GM23248 (cell line): ENCODE measurements at regions not wholly inside any gene's neighbourhood (a gene's known extent, or its start where the extent isn't known, plus 50 kb on each side); places are given as distances from the start of the nearest gene placed in this dataset.

Experiments
- DNase-seq: peaks from one replicate; pipeline ENCODE4 v3.0.0-alpha.2; 2015
- H2AFZ ChIP-seq: fragments of 200-600 bp; sonication (generic); 2 replicates; pipeline ENCODE4 v1.6.1; 2016; ENCODE audit warnings: antibody characterized with exemption
- H3F3A ChIP-seq: fragments of 200-600 bp; sonication (generic); 2 replicates; pipeline ENCODE4 v1.6.1; 2016; ENCODE audit warnings: mild to moderate bottlenecking, antibody characterized with exemption, mixed run types; ENCODE audit not compliant: insufficient read depth
- H3K27ac ChIP-seq: fragments of 200-600 bp; sonication (generic); 2 replicates; pipeline ENCODE4 v1.5.1; 2016; ENCODE audit warnings: mild to moderate bottlenecking
- H3K27me3 ChIP-seq: fragments of 200-600 bp; sonication (generic); replicated peaks from 2 replicates; pipeline ENCODE4 v1.6.1; 2016; ENCODE audit warnings: mild to moderate bottlenecking; ENCODE audit not compliant: insufficient read depth
- H3K36me3 ChIP-seq: fragments of 200-600 bp; sonication (generic); 2 replicates; pipeline ENCODE4 v1.6.1; 2016; ENCODE audit warnings: low read depth, mild to moderate bottlenecking
- H3K4me1 ChIP-seq: fragments of 200-600 bp; sonication (generic); 2 replicates; pipeline ENCODE4 v1.6.1; 2016; ENCODE audit warnings: mild to moderate bottlenecking; ENCODE audit not compliant: insufficient read depth
- H3K4me2 ChIP-seq: fragments of 200-600 bp; sonication (generic); one replicate; pipeline ENCODE4 v1.6.1; 2016; ENCODE audit warnings: mild to moderate bottlenecking; ENCODE audit not compliant: unreplicated experiment
- H3K4me3 ChIP-seq: fragments of 200-600 bp; sonication (generic); 2 replicates; pipeline ENCODE4 v1.5.1; 2016; ENCODE audit warnings: mild to moderate bottlenecking
- H3K79me2 ChIP-seq: fragments of 200-600 bp; sonication (generic); 2 replicates; pipeline ENCODE4 v1.6.1; 2016; ENCODE audit warnings: mild to moderate bottlenecking; ENCODE audit not compliant: insufficient read depth
- H3K9ac ChIP-seq: fragments of 200-600 bp; sonication (generic); 2 replicates; pipeline ENCODE4 v1.6.1; 2016; ENCODE audit warnings: mild to moderate bottlenecking
- H3K9me2 ChIP-seq: fragments of 200-600 bp; sonication (generic); 2 replicates; pipeline ENCODE4 v1.6.1; 2016; ENCODE audit warnings: mixed run types, mild to moderate bottlenecking, moderate library complexity; ENCODE audit not compliant: insufficient read depth
- H3K9me3 ChIP-seq: fragments of 200-600 bp; sonication (generic); one replicate; pipeline ENCODE4 v1.6.1; 2017; ENCODE audit warnings: low read depth
- H4K20me1 ChIP-seq: fragments of 200-600 bp; sonication (generic); 2 replicates; pipeline ENCODE4 v1.6.0; 2016; ENCODE audit not compliant: insufficient read depth
- EZH2 ChIP-seq: fragments of 200-600 bp; sonication (generic); IDR thresholded peaks from 2 replicates; pipeline ENCODE4 v1.6.1; 2018; ENCODE audit warnings: antibody characterized with exemption, mild to moderate bottlenecking; ENCODE audit not compliant: insufficient read depth, poor library complexity, severe bottlenecking
- EZH2phosphoT487 ChIP-seq: fragments of 200-600 bp; sonication (generic); IDR thresholded peaks from 2 replicates; pipeline ENCODE4 v1.6.1; 2018; ENCODE audit warnings: antibody characterized with exemption, moderate library complexity, mild to moderate bottlenecking, low read depth; ENCODE audit not compliant: insufficient read depth
- WGBS, 2 experiments: methylation state at CpG; one replicate each; pipeline ENCODE4 v1.1.6; 2015 to 2017; ENCODE audit warnings: low lambda C conversion rate in 2 of 2, low coverage in 1 of 2; ENCODE audit errors: missing lambda C conversion rate in 2 of 2; 5-methylcytosine and 5-hydroxymethylcytosine counted together
- in situ Hi-C: fragments of 300-500 bp; cut with MboI; formaldehyde crosslinking; loops from 2 replicates; pipeline ENCODE4 v1.15.0; 2020

GRCh38 chr13:73479351-73479750 is 420.5 kb downstream of the KLF5 start:
- H4K20me1 ChIP-seq: no peaks in the 10 kb centered on the region
- WGBS, 2 experiments: 38 to 44% methylated on average over 1 of the region's 1 CpG
- H3K79me2 ChIP-seq: no peaks in the 10 kb centered on the region
- no peaks in the 10 kb centered on the region for H3K9me3 ChIP-seq
- no peak overlapping the region for H2AFZ ChIP-seq
- H3K9me2 ChIP-seq: no peaks in the 10 kb centered on the region
- no peaks in the 10 kb centered on the region; the same call in 1 of the 2 replicates for H3K27me3 ChIP-seq
- no peaks in the 10 kb centered on the region for H3K36me3 ChIP-seq
- H3K4me2 ChIP-seq: no peak overlapping the region
- H3F3A ChIP-seq: no peaks in the 10 kb centered on the region
- no peaks in the 10 kb centered on the region for H3K4me1 ChIP-seq
- no peak overlapping the region for H3K27ac ChIP-seq
- TF ChIP-seq EZH2: no peak
- no peak for TF ChIP-seq EZH2phosphoT487
- no peak for DNase-seq
- in situ Hi-C loops: no loop called here
- no peak overlapping the region for H3K9ac ChIP-seq
- no peak overlapping the region for H3K4me3 ChIP-seq

DNA sequence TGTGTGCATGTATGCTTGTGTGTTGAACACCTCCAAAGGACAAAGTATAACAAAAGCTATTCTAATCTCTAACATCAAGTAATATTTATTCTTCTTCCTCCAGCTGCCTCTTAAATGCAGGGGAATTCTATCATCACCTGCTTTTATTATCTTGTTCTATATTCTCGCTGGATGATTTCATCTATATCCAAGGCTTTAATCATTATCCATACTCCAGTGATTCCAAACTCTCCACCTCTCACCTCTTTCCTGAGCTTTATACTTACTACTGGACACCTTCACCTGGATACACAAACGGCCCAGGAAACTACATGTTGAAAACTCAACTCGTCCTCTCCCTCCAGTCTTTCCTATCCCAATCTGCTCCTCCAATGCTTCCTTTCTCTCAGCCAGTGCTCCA is 418.6 kb downstream of the KLF5 start:
- 32 to 38% methylated on average over 3 of the region's 3 CpGs for WGBS, 2 experiments
- no peaks in the 10 kb centered on the region for H3K36me3 ChIP-seq
- no peak overlapping the region for H3K4me2 ChIP-seq
- DNase-seq: no peak
- H3K9me2 ChIP-seq: no peaks in the 10 kb centered on the region
- in situ Hi-C loops: no loop called here
- H3K27ac ChIP-seq: no peak overlapping the region
- TF ChIP-seq EZH2phosphoT487 (no peak), EZH2 (no peak)
- H3K4me1 ChIP-seq: no peaks in the 10 kb centered on the region
- H3K9ac ChIP-seq: no peak overlapping the region
- no peaks in the 10 kb centered on the region for H3K9me3 ChIP-seq
- no peak overlapping the region for H2AFZ ChIP-seq
- H3K4me3 ChIP-seq: no peak overlapping the region
- no peaks in the 10 kb centered on the region for H3F3A ChIP-seq
- no peaks in the 10 kb centered on the region for H3K27me3 ChIP-seq
- H3K79me2 ChIP-seq: no peaks in the 10 kb centered on the region
- no peaks in the 10 kb centered on the region for H4K20me1 ChIP-seq

- Histone ChIP-seq H3K4me1 (no peaks in the 10 kb centered on the region), H3K27ac (no peak overlapping the region), H3K4me3 (no peak overlapping the region), H3K79me2 (no peaks in the 10 kb centered on the region), H3K9ac (no peak overlapping the region), H2AFZ (no peak overlapping the region), H3K27me3 (no peaks in the 10 kb centered on the region), H3K9me3 (no peaks in the 10 kb centered on the region), H3K36me3 (no peaks in the 10 kb centered on the region), H3F3A (no peaks in the 10 kb centered on the region), H3K4me2 (no peak overlapping the region), H4K20me1 (no peaks in the 10 kb centered on the region), H3K9me2 (no peaks in the 10 kb centered on the region)
- in situ Hi-C loops: no loop called here
- WGBS, 2 experiments: 27 to 37% methylated on average over 2 of the region's 2 CpGs
- TF ChIP-seq EZH2 (no peak), EZH2phosphoT487 (no peak)
- no peak for DNase-seq
Observed at GRCh38 chr13:73473016-73473415, 414.2 kb downstream of the KLF5 start.

DNA sequence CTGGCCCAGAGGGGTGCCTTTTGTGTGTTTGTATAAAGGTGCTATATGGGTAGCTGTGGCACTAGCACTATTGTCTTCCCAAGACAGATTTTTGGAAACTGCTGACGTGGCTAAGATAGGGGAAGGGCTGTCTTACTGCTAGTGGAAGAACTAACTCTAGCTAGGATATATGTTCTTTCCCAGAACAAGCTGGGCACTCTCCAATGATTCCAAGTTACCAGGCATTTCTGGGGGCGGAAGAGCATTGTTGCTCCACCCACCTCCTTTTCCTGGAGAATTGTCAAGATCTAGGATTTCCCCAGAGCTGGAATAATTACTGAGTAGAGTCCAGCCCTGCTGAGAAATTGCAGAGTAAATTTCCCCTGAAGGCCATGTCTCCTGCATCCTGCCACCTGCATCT is 408.3 kb downstream of the KLF5 start:
- peak; percentile 8 for DNase-seq
- Histone ChIP-seq H3K9me2 (no peaks in the 10 kb centered on the region), H2AFZ (no peak overlapping the region), H4K20me1 (no peaks in the 10 kb centered on the region), H3K27ac (no peak overlapping the region), H3K4me3 (no peak overlapping the region), H3K27me3 (no peaks in the 10 kb centered on the region), H3K9ac (no peak overlapping the region), H3K9me3 (no peaks in the 10 kb centered on the region), H3K79me2 (no peaks in the 10 kb centered on the region), H3F3A (no peaks in the 10 kb centered on the region), H3K4me1 (peaks cover 3% of the 10 kb centered on the region; the same call in 1 of the 2 replicates), H3K36me3 (no peaks in the 10 kb centered on the region), H3K4me2 (no peak overlapping the region)
- whole genome bisulfite sequencing, 2 experiments: 5 to 6% methylated on average over 2 of the region's 2 CpGs
- in situ Hi-C loops: no loop called here
- TF ChIP-seq EZH2phosphoT487 (no peak), EZH2 (no peak)

DNA sequence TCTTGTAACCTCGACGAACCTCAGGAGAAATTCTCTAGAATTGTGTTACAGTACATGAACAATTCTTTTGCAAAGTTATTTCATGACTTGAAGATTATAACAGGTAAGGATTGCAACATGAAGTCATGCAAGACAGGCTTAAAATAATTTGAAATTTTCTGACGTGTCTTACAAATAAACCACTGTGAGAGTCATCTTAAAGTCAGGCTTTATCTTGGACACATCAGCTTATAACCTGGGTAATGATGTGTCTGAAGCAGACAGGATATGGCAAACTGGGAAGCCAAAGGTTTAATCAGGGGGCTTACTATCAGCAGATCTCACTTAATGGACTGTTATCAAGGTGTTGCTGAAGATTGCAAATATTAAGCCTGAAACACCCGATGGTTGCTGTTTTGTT is 407.8 kb downstream of the KLF5 start:
- Histone ChIP-seq H3K36me3 (no peaks in the 10 kb centered on the region), H3K4me1 (peaks cover 3% of the 10 kb centered on the region; the same call in 1 of the 2 replicates), H3K27ac (no peak overlapping the region), H2AFZ (no peak overlapping the region), H3K4me2 (no peak overlapping the region), H3K79me2 (no peaks in the 10 kb centered on the region), H4K20me1 (no peaks in the 10 kb centered on the region), H3K9me2 (no peaks in the 10 kb centered on the region), H3F3A (no peaks in the 10 kb centered on the region), H3K27me3 (no peaks in the 10 kb centered on the region), H3K9ac (no peak overlapping the region), H3K4me3 (no peak overlapping the region), H3K9me3 (no peaks in the 10 kb centered on the region)
- no peak for TF ChIP-seq EZH2
- TF ChIP-seq EZH2phosphoT487: no peak
- DNase-seq: no peak
- in situ Hi-C loops: no loop called here
- 43 to 44% methylated on average over 4 of the region's 4 CpGs for WGBS, 2 experiments
